HuH-7 (cell line): ENCODE measurements at regions not wholly inside any gene's neighbourhood (a gene's known extent, or its start where the extent isn't known, plus 50 kb on each side); places are given as distances from the start of the nearest gene placed in this dataset.

Experiments used
- DNase-seq: peaks from one replicate; pipeline ENCODE4 v3.0.0; 2011; ENCODE audit warnings: low spot score

GRCh38 chr2:14684516-14684915, 52.0 kb downstream of the LRATD1 start:
- no peak for DNase-seq

GRCh38 chr2:14690926-14691325, 58.4 kb downstream of the LRATD1 start:
- no peak for DNase-seq

- DNase-seq, result no peak
Measured at GRCh38 chr2:14693874-14694273, 61.4 kb downstream of the LRATD1 start.

- no peak for DNase-seq
Measured at GRCh38 chr2:14700753-14701152, 68.2 kb downstream of the LRATD1 start.

GRCh38 chr2:14702258-14702657, 69.7 kb downstream of the LRATD1 start:
- no peak for DNase-seq

GRCh38 chr2:14706201-14706600, 73.7 kb downstream of the LRATD1 start:
- DNase-seq, result no peak

GRCh38 chr2:14712111-14712510, 79.6 kb downstream of the LRATD1 start:
- no peak for DNase-seq

GRCh38 chr2:14713248-14713647, 80.7 kb downstream of the LRATD1 start:
- DNase-seq, result no peak

GRCh38 chr2:14715600-14715999, 83.1 kb downstream of the LRATD1 start:
- no peak for DNase-seq

- DNase-seq, result no peak
Measured at GRCh38 chr2:14716319-14716718, 83.8 kb downstream of the LRATD1 start.

- no peak for DNase-seq
Measured at GRCh38 chr2:14717131-14717530, 84.6 kb downstream of the LRATD1 start.

- no peak for DNase-seq
Measured at GRCh38 chr2:14720319-14720718, 87.8 kb downstream of the LRATD1 start.

- DNase-seq, result no peak
Measured at GRCh38 chr2:14720739-14721138, 88.2 kb downstream of the LRATD1 start.

GRCh38 chr2:14722904-14723570, 90.5 kb downstream of the LRATD1 start:
- no peak for DNase-seq

- DNase-seq, result no peak
Measured at GRCh38 chr2:14723684-14724083, 91.2 kb downstream of the LRATD1 start.

GRCh38 chr2:14735696-14736095, 103.2 kb downstream of the LRATD1 start:
- no peak for DNase-seq

- no peak for DNase-seq
Measured at GRCh38 chr2:14737201-14737600, 104.7 kb downstream of the LRATD1 start.

- no peak for DNase-seq
Measured at GRCh38 chr2:14743861-14744260, 111.3 kb downstream of the LRATD1 start.

GRCh38 chr2:14745288-14746076, 113.0 kb downstream of the LRATD1 start:
- DNase-seq, result no peak

- DNase-seq, result no peak
Measured at GRCh38 chr2:14746133-14746532, 113.6 kb downstream of the LRATD1 start.

- no peak for DNase-seq
Measured at GRCh38 chr2:14747447-14747846, 114.9 kb downstream of the LRATD1 start.

- no peak for DNase-seq
Measured at GRCh38 chr2:14749884-14750283, 117.4 kb downstream of the LRATD1 start.

GRCh38 chr2:14750433-14750832, 117.9 kb downstream of the LRATD1 start:
- no peak for DNase-seq

- DNase-seq, result no peak
Measured at GRCh38 chr2:14751581-14751980, 119.1 kb downstream of the LRATD1 start.
